ENCODE measurements at regions not wholly inside any gene's neighbourhood (a gene's known extent, or its start where the extent isn't known, plus 50 kb on each side); places are given as distances from the start of the nearest gene placed in this dataset.

- H2AFZ ChIP-seq (ENCODE audit: low read depth): no peak overlapping the region
- no peak overlapping the region for H3K4me2 ChIP-seq
- H3K9me3 ChIP-seq: no peaks in the 10 kb centered on the region
- H3K9me2 ChIP-seq: no peaks in the 10 kb centered on the region
- DNase-seq: no peak
- H3K4me1 ChIP-seq (ENCODE audit: control insufficient read depth in 1 of 2, insufficient read depth in 2 of 2, low read depth in 1 of 2, low read length in 1 of 2): no peaks in the 10 kb centered on the region; a peak in 1 of 4 replicates
- no peaks in the 10 kb centered on the region for H4K20me1 ChIP-seq (ENCODE audit: insufficient read depth)
- POLR2A ChIA-PET: no interaction called here
- 52% methylated on average over 1 of the region's 1 CpG for WGBS (ENCODE audit: low lambda C conversion rate)
- H3F3A ChIP-seq (replicated peaks; ENCODE audit: insufficient read depth): peaks cover 7% of the 10 kb centered on the region
- no peaks in the 10 kb centered on the region for H3K79me2 ChIP-seq (ENCODE audit: insufficient read depth)
- H3K36me3 ChIP-seq (replicated peaks in 1 of 2; ENCODE audit: control insufficient read depth in 1 of 2, insufficient read depth in 2 of 2, low read length in 1 of 2): no peaks in the 10 kb centered on the region
- CTCF ChIA-PET: interaction anchor here (0.7 kb wide), 1 partner anchor 8 kb away, joined by 3 read pairs; no protein-coding TSS in a partner anchor
- no peaks in the 10 kb centered on the region for H3K27me3 ChIP-seq (ENCODE audit: insufficient read depth)
- no peak overlapping the region for H3K9ac ChIP-seq
- H3K4me3 ChIP-seq (ENCODE audit: low read depth in 2 of 2, low read length in 1 of 2): no peak overlapping the region
- TF ChIP-seq FOXM1 (IDR thresholded peaks at IDR 0.05; ENCODE audit: low read depth) (no peak), MEF2A (IDR thresholded peaks at IDR 0.05; ENCODE audit: borderline replicate concordance, low read depth) (no peak), YY1 (IDR thresholded peaks at IDR 0.05; ENCODE audit: low read depth) (no peak), POLR2AphosphoS5 (IDR thresholded peaks at IDR 0.05; ENCODE audit: low read depth, low read length) (no peak), REST (IDR thresholded peaks at IDR 0.05; ENCODE audit: low read depth, low read length) (no peak)
- no peak overlapping the region for H3K27ac ChIP-seq (ENCODE audit: low read depth in 2 of 2, low read length in 1 of 2)
These were observed 144.3 kb upstream of the PCDH9 start for GRCh38 chr13:67374391-67374790.

- no peaks in the 10 kb centered on the region for H3K27me3 ChIP-seq (ENCODE audit: insufficient read depth)
- H3F3A ChIP-seq (replicated peaks; ENCODE audit: insufficient read depth): peaks cover 7% of the 10 kb centered on the region
- no peaks in the 10 kb centered on the region for H3K36me3 ChIP-seq (replicated peaks in 1 of 2; ENCODE audit: control insufficient read depth in 1 of 2, insufficient read depth in 2 of 2, low read length in 1 of 2)
- TF ChIP-seq FOXM1 (IDR thresholded peaks at IDR 0.05; ENCODE audit: low read depth): no peak
- no peak for TF ChIP-seq RAD21 (IDR thresholded peaks at IDR 0.05; ENCODE audit: low read length)
- TF ChIP-seq EP300 (IDR thresholded peaks at IDR 0.05; ENCODE audit: borderline replicate concordance in 1 of 2, low read depth in 1 of 2, low read length in 1 of 2): no peak
- no peak for TF ChIP-seq USF1 (IDR thresholded peaks at IDR 0.05; ENCODE audit: borderline replicate concordance, low read depth)
- no peak for TF ChIP-seq EZH2phosphoT487 (IDR thresholded peaks at IDR 0.05; ENCODE audit: borderline replicate concordance, low read depth)
- TF ChIP-seq TEAD4 (IDR thresholded peaks at IDR 0.05; ENCODE audit: borderline replicate concordance, insufficient read depth): no peak
- no peak for TF ChIP-seq JUND (IDR thresholded peaks at IDR 0.05)
- ChIA-PET POLR2A (no interaction called here), CTCF (no interaction called here)
- H3K27ac ChIP-seq (ENCODE audit: low read depth in 2 of 2, low read length in 1 of 2): no peak overlapping the region
- H3K79me2 ChIP-seq (ENCODE audit: insufficient read depth): no peaks in the 10 kb centered on the region
- no peaks in the 10 kb centered on the region for H3K9me3 ChIP-seq
- H3K4me3 ChIP-seq (ENCODE audit: low read depth in 2 of 2, low read length in 1 of 2): no peak overlapping the region
- H3K9ac ChIP-seq: no peak overlapping the region
- H3K9me2 ChIP-seq: no peaks in the 10 kb centered on the region
- no peaks in the 10 kb centered on the region for H4K20me1 ChIP-seq (ENCODE audit: insufficient read depth)
- no peak for DNase-seq
- no peak overlapping the region for H2AFZ ChIP-seq (ENCODE audit: low read depth)
- H3K4me1 ChIP-seq (ENCODE audit: control insufficient read depth in 1 of 2, insufficient read depth in 2 of 2, low read depth in 1 of 2, low read length in 1 of 2): no peaks in the 10 kb centered on the region; a peak in 1 of 4 replicates
- 83% methylated on average over 1 of the region's 1 CpG for WGBS (ENCODE audit: low lambda C conversion rate)
- no peak overlapping the region for H3K4me2 ChIP-seq
These were observed 142.8 kb upstream of the PCDH9 start for GRCh38 chr13:67372868-67373464.

All from SK-N-SH (cell line).